Osteocyte (in vitro differentiated cells): ENCODE measurements at regions not wholly inside any gene's neighbourhood (a gene's known extent, or its start where the extent isn't known, plus 50 kb on each side); places are given as distances from the start of the nearest gene placed in this dataset.

ENCODE experiments used
- DNase-seq: peaks from one replicate; pipeline ENCODE4 v3.0.0; 2021; ENCODE audit warnings: mixed read lengths; ENCODE audit not compliant: unreplicated experiment; ENCODE audit errors: extremely low spot score
- H3K27ac Mint-ChIP-seq: one replicate; pipeline ENCODE4 v1.8.0; 2021; ENCODE audit warnings: mild to moderate bottlenecking, mixed read lengths; ENCODE audit not compliant: unreplicated experiment
- H3K27me3 Mint-ChIP-seq: one replicate; pipeline ENCODE4 v1.8.0; 2021; ENCODE audit warnings: mixed read lengths; ENCODE audit not compliant: unreplicated experiment
- H3K36me3 Mint-ChIP-seq: one replicate; pipeline ENCODE4 v1.8.0; 2021; ENCODE audit warnings: mixed read lengths; ENCODE audit not compliant: unreplicated experiment
- H3K4me1 Mint-ChIP-seq: one replicate; pipeline ENCODE4 v1.8.0; 2021; ENCODE audit warnings: mixed read lengths; ENCODE audit not compliant: unreplicated experiment
- H3K4me3 Mint-ChIP-seq: one replicate; pipeline ENCODE4 v1.8.0; 2021; ENCODE audit warnings: mild to moderate bottlenecking, moderate library complexity, mixed read lengths; ENCODE audit not compliant: unreplicated experiment
- H3K9me3 Mint-ChIP-seq: one replicate; pipeline ENCODE4 v1.8.0; 2021; ENCODE audit warnings: mixed read lengths; ENCODE audit not compliant: unreplicated experiment
- TF ChIP-seq, protein P1 (sequence below): fragments of 200-600 bp; sonication (generic); IDR thresholded peaks from 2 replicates; pipeline ENCODE4 v1.5.0; 2021; ENCODE audit warnings: antibody characterized with exemption, mild to moderate bottlenecking, moderate library complexity

DNA sequence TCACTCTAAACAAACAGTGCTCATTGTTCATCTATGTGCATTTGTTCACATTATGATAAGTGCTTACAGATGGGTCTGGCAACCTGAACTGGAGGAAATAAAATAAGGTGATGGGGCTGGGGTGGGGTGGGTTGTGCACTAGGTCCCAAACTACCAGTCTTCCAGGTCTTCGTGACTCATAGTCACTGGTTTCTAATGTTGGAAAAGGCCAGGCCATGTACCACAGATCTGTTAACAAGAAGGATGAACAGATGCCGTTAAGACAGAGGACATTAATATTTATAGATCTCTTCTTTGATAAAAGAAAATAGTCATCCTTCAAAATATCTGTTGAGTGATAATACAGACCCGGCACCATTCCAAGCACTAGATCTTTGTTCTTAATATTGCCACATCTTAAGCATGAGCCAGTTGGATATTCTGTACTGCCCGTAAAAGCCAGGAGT lies 71.4 kb upstream of the STARD4 start:
- no peak overlapping the region for H3K4me3 Mint-ChIP-seq
- DNase-seq, result no peak
- peaks cover 17% of the 10 kb centered on the region for H3K4me1 Mint-ChIP-seq
- TF ChIP-seq, protein P1, sequence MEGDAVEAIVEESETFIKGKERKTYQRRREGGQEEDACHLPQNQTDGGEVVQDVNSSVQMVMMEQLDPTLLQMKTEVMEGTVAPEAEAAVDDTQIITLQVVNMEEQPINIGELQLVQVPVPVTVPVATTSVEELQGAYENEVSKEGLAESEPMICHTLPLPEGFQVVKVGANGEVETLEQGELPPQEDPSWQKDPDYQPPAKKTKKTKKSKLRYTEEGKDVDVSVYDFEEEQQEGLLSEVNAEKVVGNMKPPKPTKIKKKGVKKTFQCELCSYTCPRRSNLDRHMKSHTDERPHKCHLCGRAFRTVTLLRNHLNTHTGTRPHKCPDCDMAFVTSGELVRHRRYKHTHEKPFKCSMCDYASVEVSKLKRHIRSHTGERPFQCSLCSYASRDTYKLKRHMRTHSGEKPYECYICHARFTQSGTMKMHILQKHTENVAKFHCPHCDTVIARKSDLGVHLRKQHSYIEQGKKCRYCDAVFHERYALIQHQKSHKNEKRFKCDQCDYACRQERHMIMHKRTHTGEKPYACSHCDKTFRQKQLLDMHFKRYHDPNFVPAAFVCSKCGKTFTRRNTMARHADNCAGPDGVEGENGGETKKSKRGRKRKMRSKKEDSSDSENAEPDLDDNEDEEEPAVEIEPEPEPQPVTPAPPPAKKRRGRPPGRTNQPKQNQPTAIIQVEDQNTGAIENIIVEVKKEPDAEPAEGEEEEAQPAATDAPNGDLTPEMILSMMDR, result no peak
- H3K27ac Mint-ChIP-seq, result no peak overlapping the region
- no peaks in the 10 kb centered on the region for H3K27me3 Mint-ChIP-seq
- peaks cover 5% of the 10 kb centered on the region for H3K9me3 Mint-ChIP-seq
- no peaks in the 10 kb centered on the region for H3K36me3 Mint-ChIP-seq

DNA sequence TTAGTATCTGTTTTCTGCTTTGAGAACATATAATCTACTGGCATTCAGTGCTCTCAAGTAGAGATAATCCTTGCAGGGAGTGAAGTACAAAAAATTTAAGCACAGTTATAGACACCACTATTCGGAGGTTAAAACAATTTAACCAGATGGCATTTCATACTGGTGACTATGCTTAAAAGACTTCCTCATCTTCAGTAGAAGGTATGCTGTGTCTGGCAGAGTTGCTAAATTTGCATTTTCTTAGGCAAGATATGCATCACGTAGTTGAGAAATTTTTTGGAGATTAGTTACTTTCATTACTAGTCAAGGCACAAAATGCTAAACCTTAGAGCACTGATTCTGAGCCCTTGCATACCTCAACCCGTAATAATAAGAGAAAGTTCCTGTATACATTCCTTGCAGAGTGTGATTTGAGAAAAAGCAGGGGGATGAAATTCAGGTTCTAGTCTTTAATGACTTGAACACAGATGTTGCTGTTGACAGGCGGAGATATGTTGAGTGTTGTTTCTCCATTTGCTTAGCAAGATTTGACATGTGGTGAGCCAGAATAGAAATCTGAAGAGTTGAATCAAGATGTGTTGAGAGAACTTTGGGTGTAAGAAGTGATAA lies 70.8 kb upstream of the STARD4 start:
- Mint-ChIP-seq H3K4me1 (peaks cover 17% of the 10 kb centered on the region), H3K9me3 (peaks cover 10% of the 10 kb centered on the region), H3K27me3 (no peaks in the 10 kb centered on the region), H3K27ac (no peak overlapping the region), H3K4me3 (no peak overlapping the region), H3K36me3 (no peaks in the 10 kb centered on the region)
- DNase-seq, result no peak
- TF ChIP-seq, protein P1, result no peak

DNA sequence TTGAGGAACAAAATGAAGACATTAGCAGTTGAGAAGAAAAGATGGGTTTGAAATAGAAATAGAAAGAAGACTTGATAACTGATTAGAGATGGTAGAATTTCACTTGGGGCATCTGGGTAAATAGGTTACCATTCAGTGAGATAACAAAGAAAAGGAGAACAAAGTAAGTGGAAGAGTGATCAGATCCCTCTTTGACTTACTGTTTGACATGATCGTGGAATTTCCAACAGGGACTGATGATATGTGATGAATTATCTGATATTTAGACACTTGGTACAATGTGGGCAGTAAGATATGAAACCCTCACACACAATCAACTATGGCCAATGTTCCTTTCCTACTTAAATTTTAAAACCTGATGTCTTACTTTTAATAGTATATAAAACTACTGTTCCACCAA lies 70.1 kb upstream of the STARD4 start:
- H3K27me3 Mint-ChIP-seq, result no peaks in the 10 kb centered on the region
- no peak for DNase-seq
- no peak overlapping the region for H3K4me3 Mint-ChIP-seq
- TF ChIP-seq, protein P1, result no peak
- peaks cover 17% of the 10 kb centered on the region for H3K4me1 Mint-ChIP-seq
- H3K27ac Mint-ChIP-seq, result no peak overlapping the region
- H3K36me3 Mint-ChIP-seq, result no peaks in the 10 kb centered on the region
- peaks cover 10% of the 10 kb centered on the region for H3K9me3 Mint-ChIP-seq

DNA sequence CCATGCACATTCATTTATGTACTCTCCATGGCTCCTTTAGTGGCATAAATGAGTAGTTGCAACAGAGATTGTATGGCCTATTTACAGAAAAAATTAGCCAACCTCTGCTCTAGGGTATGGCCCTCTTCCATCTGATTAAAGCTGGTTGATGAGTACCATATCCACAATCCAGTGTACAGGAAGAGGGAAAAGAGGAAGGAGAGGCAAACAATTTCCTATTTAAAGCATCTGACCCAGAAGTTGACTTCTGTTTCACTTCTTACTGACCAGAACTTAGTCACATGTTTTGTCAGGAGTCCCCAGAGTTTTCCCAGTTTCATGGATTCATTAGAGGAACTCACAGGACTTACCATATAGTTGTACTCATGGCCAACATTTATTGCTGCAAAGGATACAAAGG lies 68.6 kb upstream of the STARD4 start:
- peaks cover 17% of the 10 kb centered on the region for H3K4me1 Mint-ChIP-seq
- no peaks in the 10 kb centered on the region for H3K27me3 Mint-ChIP-seq
- no peak overlapping the region for H3K27ac Mint-ChIP-seq

DNA sequence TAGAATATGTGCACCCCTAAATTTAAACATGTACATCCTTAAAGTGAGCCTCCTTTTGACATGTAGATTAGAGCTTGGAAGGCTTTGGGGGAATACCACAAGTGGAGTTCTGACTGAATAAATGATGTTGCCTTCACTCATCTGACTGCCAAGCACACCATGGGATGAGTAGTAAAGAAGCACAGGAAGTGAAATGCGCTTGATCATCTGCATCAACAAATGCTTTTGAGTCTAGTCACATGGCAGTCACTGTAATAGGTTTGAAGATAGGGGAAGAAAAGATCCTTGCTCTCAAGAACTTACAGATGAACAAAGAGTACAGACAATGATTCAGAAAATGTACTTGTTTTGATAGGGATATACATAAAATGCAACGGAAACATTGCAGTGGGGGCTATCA lies 62.0 kb upstream of the STARD4 start:
- H3K9me3 Mint-ChIP-seq, result peaks cover 13% of the 10 kb centered on the region
- H3K27me3 Mint-ChIP-seq, result peaks cover 1% of the 10 kb centered on the region
- no peak overlapping the region for H3K4me3 Mint-ChIP-seq
- H3K27ac Mint-ChIP-seq, result no peak overlapping the region
- no peaks in the 10 kb centered on the region for H3K36me3 Mint-ChIP-seq
- H3K4me1 Mint-ChIP-seq, result no peaks in the 10 kb centered on the region
- DNase-seq, result no peak
- TF ChIP-seq, protein P1, result no peak

More for the DNA sequence above, 68.6 kb upstream of the STARD4 start:
- DNase-seq, result no peak
- Mint-ChIP-seq H3K4me3 (no peak overlapping the region), H3K36me3 (no peaks in the 10 kb centered on the region), H3K9me3 (peaks cover 10% of the 10 kb centered on the region)
- TF ChIP-seq, protein P1, result no peak
